ENCODE measurements at regions not wholly inside any gene's neighbourhood (a gene's known extent, or its start where the extent isn't known, plus 50 kb on each side); places are given as distances from the start of the nearest gene placed in this dataset.

DNA sequence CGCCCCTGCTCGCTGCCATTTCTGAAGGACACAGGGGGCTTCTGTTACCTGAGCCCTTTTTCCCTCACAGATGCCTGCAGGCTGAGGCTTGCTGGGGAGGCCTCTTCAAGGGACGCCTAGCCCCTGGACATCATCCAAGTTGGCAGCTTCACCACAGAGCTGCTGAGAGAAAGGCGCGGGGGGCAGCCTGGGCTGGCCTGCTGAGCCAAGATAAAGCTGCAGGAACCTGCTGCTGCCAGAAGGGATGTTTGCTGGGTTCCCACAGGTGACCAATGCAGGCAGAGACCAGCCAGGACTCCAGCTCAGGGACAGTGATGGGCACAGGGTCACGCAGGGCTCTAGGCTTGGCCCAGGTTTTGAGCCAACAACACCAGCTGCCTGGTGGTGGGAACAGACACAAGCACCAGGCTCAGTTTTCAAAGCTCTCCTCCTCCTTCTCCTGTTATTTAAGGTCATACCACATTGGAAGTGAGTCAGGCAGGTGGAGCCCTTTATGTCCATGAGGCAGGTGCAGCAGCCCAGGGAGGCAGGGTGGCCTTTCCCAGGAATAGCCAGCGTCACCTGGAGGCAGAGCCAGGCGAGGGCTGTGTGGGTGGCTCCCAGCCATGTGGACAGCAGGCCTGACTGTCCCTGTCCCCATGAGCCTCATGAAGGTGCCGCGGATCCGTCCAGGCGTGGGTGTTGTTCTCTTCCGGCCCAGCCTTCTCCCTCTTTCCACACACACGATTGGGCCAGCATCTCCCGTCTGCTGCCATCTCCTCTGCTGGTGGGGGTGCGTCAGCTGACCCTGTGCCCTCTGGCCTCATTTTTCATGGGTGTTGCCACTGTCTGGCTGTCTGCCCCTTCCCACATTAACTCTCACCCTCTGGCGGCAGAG, 515.5 kb upstream of the MYT1L start:
- H3K4me1 Mint-ChIP-seq (ENCODE audit: low read depth) = no peaks in the 10 kb centered on the region
- H3K27me3 Mint-ChIP-seq = no peaks in the 10 kb centered on the region
- intact Hi-C loops (cut with DNase I, micrococcal nuclease) = no loop called here
- no peaks in the 10 kb centered on the region for H3K4me1 ChIP-seq (ENCODE audit: insufficient read depth, low read length)
- no peak overlapping the region for H3K27ac ChIP-seq (ENCODE audit: low read depth in 1 of 2, low read length in 2 of 2)
- H3K27me3 ChIP-seq (ENCODE audit: control insufficient read depth in 1 of 2, insufficient read depth in 2 of 2, low read length in 2 of 2) = no peaks in the 10 kb centered on the region
- no peak overlapping the region for H3K27ac Mint-ChIP-seq
- H3K4me3 Mint-ChIP-seq = no peak overlapping the region
- ATAC-seq (ENCODE audit: poor library complexity) (no peak), DNase-seq (no peak)
- ChIA-PET POLR2A (no interaction called here), CTCF (no interaction called here)
- H3K9me3 Mint-ChIP-seq = no peaks in the 10 kb centered on the region
- H3K36me3 Mint-ChIP-seq (ENCODE audit: low read depth) = no peaks in the 10 kb centered on the region
- TF ChIP-seq, protein P1, sequence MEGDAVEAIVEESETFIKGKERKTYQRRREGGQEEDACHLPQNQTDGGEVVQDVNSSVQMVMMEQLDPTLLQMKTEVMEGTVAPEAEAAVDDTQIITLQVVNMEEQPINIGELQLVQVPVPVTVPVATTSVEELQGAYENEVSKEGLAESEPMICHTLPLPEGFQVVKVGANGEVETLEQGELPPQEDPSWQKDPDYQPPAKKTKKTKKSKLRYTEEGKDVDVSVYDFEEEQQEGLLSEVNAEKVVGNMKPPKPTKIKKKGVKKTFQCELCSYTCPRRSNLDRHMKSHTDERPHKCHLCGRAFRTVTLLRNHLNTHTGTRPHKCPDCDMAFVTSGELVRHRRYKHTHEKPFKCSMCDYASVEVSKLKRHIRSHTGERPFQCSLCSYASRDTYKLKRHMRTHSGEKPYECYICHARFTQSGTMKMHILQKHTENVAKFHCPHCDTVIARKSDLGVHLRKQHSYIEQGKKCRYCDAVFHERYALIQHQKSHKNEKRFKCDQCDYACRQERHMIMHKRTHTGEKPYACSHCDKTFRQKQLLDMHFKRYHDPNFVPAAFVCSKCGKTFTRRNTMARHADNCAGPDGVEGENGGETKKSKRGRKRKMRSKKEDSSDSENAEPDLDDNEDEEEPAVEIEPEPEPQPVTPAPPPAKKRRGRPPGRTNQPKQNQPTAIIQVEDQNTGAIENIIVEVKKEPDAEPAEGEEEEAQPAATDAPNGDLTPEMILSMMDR (IDR thresholded peaks at IDR 0.05) = no peak
- H3K9me3 ChIP-seq (ENCODE audit: control insufficient read depth in 1 of 2, insufficient read depth in 1 of 2, low read length in 2 of 2) = peaks cover 0 to 14% of the 10 kb centered on the region in 2 experiments
- no peak overlapping the region for H3K4me3 ChIP-seq (ENCODE audit: low read length)
- H3K36me3 ChIP-seq (ENCODE audit: insufficient read depth, low read length) = no peaks in the 10 kb centered on the region

DNA sequence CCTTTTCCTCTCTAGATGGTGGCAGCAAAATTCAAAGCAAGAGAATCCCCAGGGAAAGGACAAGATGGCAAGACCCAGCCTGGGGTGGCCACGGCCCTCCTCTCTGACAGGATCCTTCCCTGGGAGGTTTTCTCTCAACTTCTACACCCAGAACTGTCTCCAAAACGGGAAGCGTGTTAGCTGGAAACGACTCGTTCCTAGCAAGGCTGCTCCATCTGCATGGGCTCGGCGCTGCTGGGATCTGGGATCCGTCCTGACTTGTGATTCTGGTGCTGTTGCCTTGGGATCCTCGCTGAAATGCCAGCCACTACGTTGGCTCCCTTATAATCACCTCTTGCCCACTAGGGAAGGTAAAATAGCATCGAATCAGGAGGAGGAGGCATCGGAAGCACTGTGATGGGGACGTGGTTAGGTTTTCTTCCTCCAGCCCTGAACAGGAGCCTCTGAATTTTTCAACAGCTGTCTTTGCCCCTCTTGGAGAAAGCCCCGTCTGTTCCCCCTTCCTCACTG, 514.8 kb upstream of the MYT1L start:
- no peaks in the 10 kb centered on the region for H3K27me3 Mint-ChIP-seq
- no peak overlapping the region for H3K4me3 ChIP-seq (ENCODE audit: low read length)
- ATAC-seq (ENCODE audit: poor library complexity) = no peak
- no peaks in the 10 kb centered on the region for H3K27me3 ChIP-seq (ENCODE audit: control insufficient read depth in 1 of 2, insufficient read depth in 2 of 2, low read length in 2 of 2)
- H3K27ac Mint-ChIP-seq = no peak overlapping the region
- no peaks in the 10 kb centered on the region for H3K9me3 Mint-ChIP-seq
- no peak overlapping the region for H3K27ac ChIP-seq (ENCODE audit: low read depth in 1 of 2, low read length in 2 of 2)
- no peaks in the 10 kb centered on the region for H3K36me3 Mint-ChIP-seq (ENCODE audit: low read depth)
- TF ChIP-seq, protein P1 (IDR thresholded peaks at IDR 0.05) = no peak
- H3K4me3 Mint-ChIP-seq = no peak overlapping the region
- peaks cover 0 to 10% of the 10 kb centered on the region in 2 experiments for H3K9me3 ChIP-seq (ENCODE audit: control insufficient read depth in 1 of 2, insufficient read depth in 1 of 2, low read length in 2 of 2)
- ChIA-PET CTCF (no interaction called here), POLR2A (no interaction called here)
- no peaks in the 10 kb centered on the region for H3K4me1 Mint-ChIP-seq (ENCODE audit: low read depth)
- intact Hi-C loops (cut with DNase I, micrococcal nuclease) = no loop called here
- DNase-seq = no peak
- no peaks in the 10 kb centered on the region for H3K36me3 ChIP-seq (ENCODE audit: insufficient read depth, low read length)
- no peaks in the 10 kb centered on the region for H3K4me1 ChIP-seq (ENCODE audit: insufficient read depth, low read length)

DNA sequence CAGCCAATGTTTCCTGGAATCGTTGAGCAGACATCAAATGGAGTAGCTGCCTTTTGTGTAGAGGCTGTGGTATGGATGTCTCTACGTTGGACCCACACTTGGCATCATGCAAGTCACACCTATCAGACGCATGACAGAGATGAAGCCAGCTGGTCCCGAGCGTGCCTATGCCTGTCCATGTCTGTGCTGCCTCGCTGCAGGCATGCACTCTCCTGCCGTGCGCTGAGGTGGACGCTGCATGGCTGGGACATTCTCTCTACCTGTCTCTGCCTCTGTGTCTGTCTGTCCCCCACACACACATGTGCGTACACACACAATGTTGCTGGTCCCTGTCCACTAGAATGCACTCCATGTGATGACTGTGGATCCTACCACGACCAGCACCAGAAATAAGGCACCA, 514.2 kb upstream of the MYT1L start:
- Histone ChIP-seq H3K4me1 (ENCODE audit: insufficient read depth, low read length) (no peaks in the 10 kb centered on the region), H3K4me3 (ENCODE audit: low read length) (no peak overlapping the region), H3K27me3 (ENCODE audit: control insufficient read depth in 1 of 2, insufficient read depth in 2 of 2, low read length in 2 of 2) (no peaks in the 10 kb centered on the region), H3K36me3 (ENCODE audit: insufficient read depth, low read length) (no peaks in the 10 kb centered on the region), H3K9me3 (ENCODE audit: control insufficient read depth in 1 of 2, insufficient read depth in 1 of 2, low read length in 2 of 2) (peaks cover 0 to 6% of the 10 kb centered on the region in 2 experiments), H3K27ac (ENCODE audit: low read depth in 1 of 2, low read length in 2 of 2) (no peak overlapping the region)
- ATAC-seq (ENCODE audit: poor library complexity) (no peak), DNase-seq (no peak)
- POLR2A ChIA-PET = no interaction called here
- Mint-ChIP-seq H3K4me1 (ENCODE audit: low read depth) (no peaks in the 10 kb centered on the region), H3K9me3 (no peaks in the 10 kb centered on the region), H3K27ac (no peak overlapping the region), H3K36me3 (ENCODE audit: low read depth) (no peaks in the 10 kb centered on the region), H3K4me3 (no peak overlapping the region), H3K27me3 (no peaks in the 10 kb centered on the region)
- CTCF ChIA-PET = no interaction called here
- intact Hi-C loops (cut with DNase I, micrococcal nuclease) = no loop called here
- TF ChIP-seq, protein P1 (IDR thresholded peaks at IDR 0.05) = no peak

Measured in CD4-positive, alpha-beta T cell (primary cell).